Activated CD8-positive, alpha-beta memory T cell treated with anti-CD3 and anti-CD28 coated beads, Interleukin-2, amount 10 ng/mL, durations not matched to agents 7 days and 5 days (primary cell): ENCODE measurements at regions not wholly inside any gene's neighbourhood (a gene's known extent, or its start where the extent isn't known, plus 50 kb on each side); places are given as distances from the start of the nearest gene placed in this dataset.

Source experiments
- ATAC-seq: fragments of 150-1000 bp; cut with Tn5 transposase; one replicate; pipeline ENCODE4 v1.10.0; 2021; ENCODE audit warnings: moderate library complexity
- CTCF ChIA-PET: fragments of 350-600 bp; sonication (Branson Sonifier 250); formaldehyde crosslinking; loops from one replicate; lab custom pipeline; 2021; ENCODE audit warnings: antibody characterized with exemption; lab: Charles Lee
- DNase-seq: peaks from one replicate; pipeline ENCODE4 v3.0.0-alpha.2; 2020
- H3K27ac Mint-ChIP-seq: one replicate; pipeline ENCODE4 v1.8.0; 2021; ENCODE audit warnings: mild to moderate bottlenecking, mixed read lengths
- H3K27me3 Mint-ChIP-seq: one replicate; pipeline ENCODE4 v1.8.0; 2021; ENCODE audit warnings: mixed read lengths
- H3K36me3 Mint-ChIP-seq: one replicate; pipeline ENCODE4 v1.8.0; 2021; ENCODE audit warnings: mild to moderate bottlenecking, mixed read lengths
- H3K4me1 Mint-ChIP-seq: one replicate; pipeline ENCODE4 v1.8.0; 2021; ENCODE audit warnings: mixed read lengths
- H3K4me3 Mint-ChIP-seq: one replicate; pipeline ENCODE4 v1.8.0; 2021; ENCODE audit warnings: mild to moderate bottlenecking, moderate library complexity, mixed read lengths
- H3K9me3 Mint-ChIP-seq: one replicate; pipeline ENCODE4 v1.8.0; 2022; ENCODE audit warnings: low read depth, mixed read lengths

DNA sequence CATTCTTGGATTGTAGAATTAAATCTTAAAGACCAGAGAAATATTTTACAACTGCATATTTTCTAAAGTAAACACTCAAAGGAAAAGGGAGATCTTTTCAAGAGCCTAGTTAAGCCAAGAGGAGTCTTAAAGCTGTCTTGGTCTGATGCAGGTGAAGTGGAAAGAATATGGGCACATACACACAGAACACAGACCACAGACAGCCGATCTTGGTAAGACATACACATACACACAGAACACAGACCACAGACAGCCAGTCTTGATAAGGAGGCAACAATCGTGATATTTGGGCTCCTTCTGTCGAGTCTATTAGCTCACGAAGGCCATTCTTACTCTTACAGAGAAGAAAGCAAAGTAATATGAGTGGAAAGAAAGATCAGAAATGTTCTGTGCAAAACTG is 1153.9 kb upstream of the TMPRSS15 start:
- H3K4me3 Mint-ChIP-seq = no peak overlapping the region
- no peaks in the 10 kb centered on the region for H3K4me1 Mint-ChIP-seq

DNA sequence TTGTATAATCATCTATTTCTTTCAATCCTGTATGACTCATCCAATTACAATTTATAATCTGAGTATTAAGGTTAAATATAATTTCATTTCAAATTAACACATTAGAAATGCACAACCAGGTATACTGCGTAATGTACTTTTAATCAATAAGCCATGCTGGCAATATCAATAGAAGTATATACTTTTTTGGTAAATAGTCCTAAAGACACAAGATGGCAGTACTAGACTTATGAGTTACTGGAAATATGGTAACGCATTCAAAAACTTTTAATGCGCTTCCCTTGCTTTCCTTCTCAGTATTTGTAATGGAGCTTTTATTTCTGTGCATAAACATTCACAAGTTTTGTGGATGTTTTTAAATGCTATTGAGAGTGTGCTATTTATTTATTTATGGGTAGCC is 1162.0 kb upstream of the TMPRSS15 start:
- Mint-ChIP-seq H3K9me3 (peaks cover 9% of the 10 kb centered on the region), H3K4me3 (no peak overlapping the region), H3K27me3 (no peaks in the 10 kb centered on the region), H3K36me3 (no peaks in the 10 kb centered on the region), H3K4me1 (no peaks in the 10 kb centered on the region), H3K27ac (no peak overlapping the region)
- CTCF ChIA-PET = no interaction called here
- ATAC-seq = no peak
- DNase-seq = no peak

More for the DNA sequence above, 1153.9 kb upstream of the TMPRSS15 start:
- DNase-seq (no peak), ATAC-seq (no peak)
- no peaks in the 10 kb centered on the region for H3K36me3 Mint-ChIP-seq
- H3K27me3 Mint-ChIP-seq = no peaks in the 10 kb centered on the region
- CTCF ChIA-PET = no interaction called here
- H3K27ac Mint-ChIP-seq = no peak overlapping the region
- H3K9me3 Mint-ChIP-seq = peaks cover 12% of the 10 kb centered on the region

DNA sequence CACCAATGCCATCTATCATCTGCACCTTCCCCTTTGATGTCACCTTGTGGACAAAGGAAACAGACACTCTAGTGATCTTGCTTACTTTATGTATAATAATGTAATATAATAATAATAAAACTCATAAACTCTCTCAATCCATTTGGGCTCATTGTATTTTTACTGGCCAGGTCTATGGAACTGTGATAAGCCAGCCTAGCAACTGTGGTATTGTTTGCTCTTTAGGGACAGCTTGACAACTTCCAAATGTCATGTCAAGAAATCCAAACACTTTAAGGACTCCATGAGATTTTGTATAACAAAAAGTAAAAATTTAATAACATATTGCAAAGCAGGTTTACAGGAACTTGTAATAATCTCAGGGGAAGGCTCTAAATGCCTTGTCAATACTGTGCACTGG is 1163.4 kb upstream of the TMPRSS15 start:
- DNase-seq = no peak
- H3K36me3 Mint-ChIP-seq = no peaks in the 10 kb centered on the region
- H3K27ac Mint-ChIP-seq = no peak overlapping the region
- H3K4me3 Mint-ChIP-seq = no peak overlapping the region
- no peak for ATAC-seq
- no peaks in the 10 kb centered on the region for H3K4me1 Mint-ChIP-seq
- no peaks in the 10 kb centered on the region for H3K27me3 Mint-ChIP-seq
- peaks cover 11% of the 10 kb centered on the region for H3K9me3 Mint-ChIP-seq
- CTCF ChIA-PET = no interaction called here

DNA sequence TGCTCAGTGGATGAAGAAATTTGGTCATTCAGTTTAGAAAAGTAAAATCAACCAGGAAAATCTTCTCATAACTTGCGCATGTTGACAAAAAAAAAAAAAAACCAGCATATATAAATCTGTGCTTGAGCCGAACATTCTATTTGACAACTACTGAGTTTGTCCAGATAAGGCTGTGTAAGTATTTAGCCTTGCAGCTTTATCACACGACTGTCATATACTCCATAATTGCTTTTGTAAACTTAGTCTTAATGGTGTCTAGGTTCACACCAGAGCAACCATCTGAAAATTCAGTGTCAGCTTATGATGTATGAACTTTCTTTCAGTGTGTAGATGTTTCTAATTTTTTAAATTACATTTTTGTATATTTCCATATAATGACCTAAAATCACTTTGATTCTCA is 1173.8 kb upstream of the TMPRSS15 start:
- CTCF ChIA-PET = no interaction called here
- no peaks in the 10 kb centered on the region for H3K4me1 Mint-ChIP-seq
- no peak overlapping the region for H3K27ac Mint-ChIP-seq
- no peak overlapping the region for H3K4me3 Mint-ChIP-seq
- DNase-seq (no peak), ATAC-seq (no peak)
- H3K27me3 Mint-ChIP-seq = no peaks in the 10 kb centered on the region
- H3K9me3 Mint-ChIP-seq = peaks cover 5% of the 10 kb centered on the region
- no peaks in the 10 kb centered on the region for H3K36me3 Mint-ChIP-seq

DNA sequence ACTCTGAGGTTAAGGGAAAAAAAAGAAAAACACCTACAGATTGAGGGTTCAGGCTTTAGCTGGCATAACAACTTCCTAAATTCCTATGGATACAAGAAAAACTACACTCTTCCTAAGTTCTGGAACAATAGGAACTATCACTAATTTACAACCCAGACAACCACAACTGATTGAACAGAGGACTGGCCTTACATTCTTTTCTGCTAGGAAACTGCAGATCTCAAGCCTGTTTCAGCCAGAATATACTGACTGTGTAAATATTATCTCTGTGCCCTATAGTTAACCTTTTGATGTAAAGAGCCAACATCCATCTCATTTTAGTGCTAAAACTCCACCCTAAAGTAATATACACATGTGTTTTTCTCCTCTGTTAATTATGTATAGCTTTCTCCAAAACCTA is 1186.5 kb upstream of the TMPRSS15 start:
- H3K27ac Mint-ChIP-seq = no peak overlapping the region
- H3K36me3 Mint-ChIP-seq = no peaks in the 10 kb centered on the region
- H3K27me3 Mint-ChIP-seq = no peaks in the 10 kb centered on the region
- CTCF ChIA-PET = no interaction called here
- H3K9me3 Mint-ChIP-seq = peaks cover 7% of the 10 kb centered on the region
- no peak overlapping the region for H3K4me3 Mint-ChIP-seq
- no peaks in the 10 kb centered on the region for H3K4me1 Mint-ChIP-seq
- DNase-seq = no peak
- no peak for ATAC-seq

DNA sequence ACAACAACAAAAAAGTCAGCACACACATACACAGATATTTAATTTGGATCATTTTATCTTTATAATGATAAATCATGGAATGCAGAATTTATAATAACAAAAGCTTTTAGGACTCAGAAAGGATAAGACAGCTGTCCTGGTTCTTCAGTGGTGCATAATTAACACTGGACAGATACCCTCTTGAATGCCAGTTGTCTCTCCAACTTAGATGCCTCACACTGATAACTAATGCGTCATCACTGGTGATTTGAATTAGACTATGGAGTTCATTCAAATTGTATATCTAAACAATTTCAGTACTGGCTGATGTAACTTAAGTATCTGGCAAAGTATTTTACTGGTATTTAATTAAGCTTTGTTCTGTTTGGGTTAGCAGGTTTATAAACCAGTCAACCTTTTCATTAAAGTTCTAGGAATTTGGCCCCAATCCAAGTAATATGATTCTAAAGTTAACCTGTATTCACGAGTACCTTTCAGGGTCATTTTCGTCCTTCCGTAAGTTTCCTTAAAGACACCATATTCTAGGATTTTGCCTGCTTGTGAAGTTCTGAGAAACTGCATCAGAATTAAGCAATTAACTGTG is 1199.5 kb upstream of the TMPRSS15 start:
- Mint-ChIP-seq H3K4me3 (no peak overlapping the region), H3K4me1 (no peaks in the 10 kb centered on the region)
- CTCF ChIA-PET = no interaction called here

DNA sequence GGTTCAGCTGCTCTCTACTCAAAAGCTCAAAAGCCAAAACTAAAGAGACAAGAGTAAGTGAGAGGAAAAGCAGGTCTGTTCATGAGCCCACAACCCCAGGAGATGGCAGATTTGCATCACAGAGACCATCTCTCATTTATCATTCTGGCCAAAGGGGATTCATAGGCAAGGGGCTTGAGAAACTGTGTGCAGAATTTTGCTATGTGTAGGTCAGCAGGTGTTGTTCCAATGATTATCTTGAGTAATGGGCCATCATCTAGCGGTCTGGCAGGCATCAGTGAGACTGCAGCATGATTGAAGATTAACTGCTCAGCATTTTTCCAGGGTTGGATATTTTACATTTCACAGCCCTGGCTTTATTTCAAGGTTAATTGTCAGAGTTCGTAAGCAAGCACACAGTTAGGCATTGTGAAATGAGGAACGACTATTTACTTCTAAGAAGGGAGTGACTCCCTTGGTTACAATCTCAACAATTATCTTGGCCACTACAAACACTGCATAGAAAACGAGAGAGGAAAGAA is 1204.6 kb upstream of the TMPRSS15 start:
- Mint-ChIP-seq H3K36me3 (no peaks in the 10 kb centered on the region), H3K27me3 (no peaks in the 10 kb centered on the region), H3K4me3 (no peak overlapping the region), H3K9me3 (peaks cover 10% of the 10 kb centered on the region), H3K4me1 (no peaks in the 10 kb centered on the region), H3K27ac (no peak overlapping the region)
- no peak for ATAC-seq
- CTCF ChIA-PET = no interaction called here
- DNase-seq = no peak

More for the DNA sequence above, 1199.5 kb upstream of the TMPRSS15 start:
- Mint-ChIP-seq H3K27me3 (no peaks in the 10 kb centered on the region), H3K36me3 (no peaks in the 10 kb centered on the region), H3K27ac (no peak overlapping the region), H3K9me3 (no peaks in the 10 kb centered on the region)
- ATAC-seq = no peak
- DNase-seq = no peak

DNA sequence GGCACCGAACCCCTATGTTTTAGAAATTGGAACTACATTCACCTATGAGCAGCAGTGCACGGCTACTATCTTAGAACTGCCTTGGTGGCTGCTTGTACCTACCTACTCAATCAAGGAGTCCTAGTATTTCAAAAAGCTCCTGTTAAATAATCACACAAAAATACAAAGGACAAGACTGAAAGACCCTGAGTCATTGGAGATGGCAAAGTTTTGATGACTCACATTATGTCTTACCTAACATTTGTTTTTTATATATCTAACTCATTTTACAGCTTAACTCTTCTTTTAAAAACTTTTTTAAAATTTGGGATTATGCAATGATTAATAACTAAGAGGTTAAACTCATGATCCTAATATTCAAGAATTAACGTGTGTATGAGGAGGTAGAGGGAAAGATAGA is 1206.0 kb upstream of the TMPRSS15 start:
- Mint-ChIP-seq H3K4me3 (no peak overlapping the region), H3K9me3 (peaks cover 12% of the 10 kb centered on the region), H3K27ac (no peak overlapping the region), H3K4me1 (no peaks in the 10 kb centered on the region), H3K27me3 (no peaks in the 10 kb centered on the region), H3K36me3 (no peaks in the 10 kb centered on the region)
- CTCF ChIA-PET = no interaction called here
- ATAC-seq (no peak), DNase-seq (no peak)

DNA sequence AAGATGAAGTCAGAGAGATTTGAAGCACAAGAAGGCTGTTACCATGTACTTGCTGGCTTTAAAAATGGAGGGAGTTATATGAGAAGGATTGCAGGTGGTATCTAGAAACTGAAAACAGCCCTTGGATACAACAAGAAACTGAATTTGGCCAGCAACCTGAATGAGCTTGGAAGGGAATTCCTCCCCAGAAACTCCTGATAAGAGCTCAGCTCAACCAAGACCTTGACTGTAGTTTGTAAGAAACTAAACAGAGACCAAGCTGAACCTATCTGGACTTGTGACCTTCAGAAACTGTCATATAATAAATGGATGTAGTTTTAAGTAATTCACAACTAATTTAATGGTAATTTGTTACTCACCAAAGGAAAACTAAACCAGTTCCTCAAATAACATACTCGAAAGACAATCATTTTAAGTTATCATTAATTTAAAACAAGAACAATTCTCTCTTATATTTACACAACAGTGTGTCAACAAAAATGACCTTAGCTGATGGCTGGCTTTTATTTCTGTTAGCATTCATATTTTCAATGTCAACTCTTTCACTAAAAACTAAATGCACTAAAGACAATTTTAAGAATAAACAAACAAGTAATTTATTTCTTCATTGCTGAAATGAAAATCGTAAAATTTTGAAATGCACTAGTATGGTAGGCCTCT is 1218.4 kb upstream of the TMPRSS15 start:
- CTCF ChIA-PET = no interaction called here
- Mint-ChIP-seq H3K9me3 (peaks cover 15% of the 10 kb centered on the region), H3K4me1 (no peaks in the 10 kb centered on the region), H3K27me3 (no peaks in the 10 kb centered on the region), H3K36me3 (no peaks in the 10 kb centered on the region), H3K27ac (no peak overlapping the region), H3K4me3 (no peak overlapping the region)
- ATAC-seq (no peak), DNase-seq (no peak)

DNA sequence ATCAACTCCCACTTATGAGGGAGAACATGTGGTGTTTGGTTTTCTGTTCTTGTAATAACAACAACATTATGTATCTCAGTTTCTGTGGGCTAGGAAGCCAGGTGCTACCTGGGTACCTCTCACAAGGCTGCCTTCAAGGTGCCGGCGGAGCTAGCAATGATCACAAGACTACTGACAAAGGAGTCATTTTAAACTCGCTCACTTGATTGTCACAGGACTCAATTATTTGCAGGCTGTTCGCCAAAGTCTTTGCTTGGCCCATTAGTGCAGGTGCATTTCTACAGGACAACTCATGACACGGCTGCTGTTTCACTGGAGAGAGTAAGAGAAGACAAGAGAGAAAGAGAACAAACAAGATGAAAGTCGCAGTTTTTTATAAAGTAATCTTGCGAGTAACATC is 1237.4 kb upstream of the TMPRSS15 start:
- DNase-seq (no peak), ATAC-seq (no peak)
- no peaks in the 10 kb centered on the region for H3K36me3 Mint-ChIP-seq
- CTCF ChIA-PET = no interaction called here
- no peaks in the 10 kb centered on the region for H3K27me3 Mint-ChIP-seq
- H3K9me3 Mint-ChIP-seq = peaks cover 2% of the 10 kb centered on the region
- no peak overlapping the region for H3K4me3 Mint-ChIP-seq
- H3K4me1 Mint-ChIP-seq = no peaks in the 10 kb centered on the region
- H3K27ac Mint-ChIP-seq = no peak overlapping the region

DNA sequence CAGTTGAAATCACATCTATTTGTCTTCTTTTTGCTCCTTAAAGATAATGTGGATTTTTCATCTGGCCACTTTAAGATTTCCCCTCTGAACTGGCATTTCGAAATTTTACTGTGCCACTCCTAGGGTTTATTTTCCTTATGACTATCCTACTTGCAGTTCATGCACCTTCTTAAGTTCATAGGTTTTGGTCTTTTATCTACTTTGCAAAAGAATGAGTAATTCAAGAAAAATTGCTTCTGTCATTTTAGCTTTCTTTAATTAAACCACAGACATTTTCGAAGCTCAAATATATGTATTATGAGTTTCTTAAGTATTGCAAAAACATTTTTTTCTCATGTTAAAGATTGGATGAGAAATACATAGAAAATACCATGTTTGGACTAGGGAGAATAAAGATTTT is 1244.8 kb upstream of the TMPRSS15 start:
- H3K4me3 Mint-ChIP-seq = no peak overlapping the region
- peaks cover 10% of the 10 kb centered on the region for H3K9me3 Mint-ChIP-seq
- H3K27me3 Mint-ChIP-seq = no peaks in the 10 kb centered on the region
- no peak for DNase-seq
- CTCF ChIA-PET = no interaction called here
- no peak for ATAC-seq
- H3K4me1 Mint-ChIP-seq = no peaks in the 10 kb centered on the region
- no peaks in the 10 kb centered on the region for H3K36me3 Mint-ChIP-seq
- H3K27ac Mint-ChIP-seq = no peak overlapping the region

DNA sequence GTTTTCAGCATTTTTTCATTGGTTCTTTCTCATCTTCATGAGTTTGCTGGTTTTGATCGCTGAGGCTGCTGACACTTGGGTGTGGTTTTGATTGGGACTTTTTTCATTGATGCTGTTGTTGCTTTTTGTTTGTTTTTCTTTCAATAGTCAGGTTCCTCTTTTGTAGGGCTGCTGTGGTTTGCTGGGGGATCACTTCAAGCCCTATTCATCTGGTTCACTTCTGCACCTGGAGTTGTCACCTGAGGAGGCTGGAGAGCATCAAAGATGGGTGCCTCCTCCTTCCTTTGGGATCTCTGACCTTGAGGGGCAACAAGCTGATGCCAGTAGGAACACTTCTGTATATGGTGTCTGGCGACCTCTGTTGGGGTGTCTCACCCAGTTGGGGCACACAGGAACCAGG is 1279.9 kb upstream of the TMPRSS15 start:
- H3K27me3 Mint-ChIP-seq = no peaks in the 10 kb centered on the region
- no peak overlapping the region for H3K27ac Mint-ChIP-seq
- no peaks in the 10 kb centered on the region for H3K36me3 Mint-ChIP-seq
- ATAC-seq = no peak
- peaks cover 22% of the 10 kb centered on the region for H3K9me3 Mint-ChIP-seq
- CTCF ChIA-PET = no interaction called here
- no peak overlapping the region for H3K4me3 Mint-ChIP-seq
- DNase-seq = no peak
- H3K4me1 Mint-ChIP-seq = no peaks in the 10 kb centered on the region

DNA sequence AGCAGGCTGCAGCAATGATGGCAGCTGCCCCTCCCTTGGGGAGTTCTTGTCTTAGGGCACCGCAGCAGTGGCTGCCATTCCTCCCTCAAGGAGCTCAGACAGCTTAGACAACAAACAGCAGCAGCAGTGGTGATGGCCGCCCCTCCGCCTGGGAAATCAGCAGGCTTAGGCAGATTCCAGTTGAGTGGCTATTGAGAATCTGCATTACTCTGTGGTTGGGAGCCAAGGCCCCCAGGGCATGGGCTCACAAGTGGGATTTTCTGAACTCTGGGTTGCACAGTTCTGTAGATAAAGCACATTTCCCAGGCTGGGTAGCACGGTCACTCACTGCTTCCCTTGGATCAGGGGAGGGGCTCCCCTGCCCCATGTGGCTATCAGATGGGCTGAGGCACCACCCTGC is 1280.7 kb upstream of the TMPRSS15 start:
- DNase-seq = no peak
- H3K4me1 Mint-ChIP-seq = no peaks in the 10 kb centered on the region
- H3K27me3 Mint-ChIP-seq = no peaks in the 10 kb centered on the region
- peaks cover 19% of the 10 kb centered on the region for H3K9me3 Mint-ChIP-seq
- no peak overlapping the region for H3K4me3 Mint-ChIP-seq
- no peak for ATAC-seq
- H3K27ac Mint-ChIP-seq = no peak overlapping the region
- CTCF ChIA-PET = no interaction called here
- H3K36me3 Mint-ChIP-seq = no peaks in the 10 kb centered on the region

DNA sequence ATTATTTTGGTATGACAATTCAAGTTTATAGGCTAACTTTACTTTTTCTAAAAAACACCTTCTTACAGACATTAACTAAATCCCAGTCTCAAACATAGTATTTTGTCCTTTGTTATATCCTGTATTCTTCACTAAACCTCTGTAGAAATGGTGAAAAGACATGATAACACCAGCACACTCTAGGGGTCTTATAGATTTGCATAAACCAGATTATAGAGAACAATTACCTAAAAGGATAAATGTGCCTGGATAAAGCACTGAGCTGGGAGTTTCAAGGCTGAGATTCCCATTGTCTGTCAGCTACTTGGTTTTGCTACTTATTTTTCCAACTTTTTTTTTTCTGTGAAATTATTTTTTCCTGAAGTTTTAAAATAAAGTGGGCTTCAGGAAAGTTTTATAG is 1288.6 kb upstream of the TMPRSS15 start:
- H3K4me3 Mint-ChIP-seq = no peak overlapping the region
- no peaks in the 10 kb centered on the region for H3K27me3 Mint-ChIP-seq
- H3K27ac Mint-ChIP-seq = no peak overlapping the region
- no peaks in the 10 kb centered on the region for H3K4me1 Mint-ChIP-seq
- ATAC-seq = no peak
- CTCF ChIA-PET = no interaction called here
- no peaks in the 10 kb centered on the region for H3K36me3 Mint-ChIP-seq
- no peak for DNase-seq
- H3K9me3 Mint-ChIP-seq = peaks cover 6% of the 10 kb centered on the region
